ENCODE measurements at regions not wholly inside any gene's neighbourhood (a gene's known extent, or its start where the extent isn't known, plus 50 kb on each side); places are given as distances from the start of the nearest gene placed in this dataset.

GRCh38 chr1:163535401-163535800 is 213.6 kb downstream of the NUF2 start:
- no peak for TF ChIP-seq CTCF (IDR thresholded peaks at IDR 0.05; ENCODE audit: partially characterized antibody, unreplicated experiment)
- no peak overlapping the region for H3K27ac Mint-ChIP-seq (ENCODE audit: unreplicated experiment)
- no peaks in the 10 kb centered on the region for H3K9me3 Mint-ChIP-seq (ENCODE audit: unreplicated experiment)
- no peaks in the 10 kb centered on the region for H3K4me1 Mint-ChIP-seq (ENCODE audit: low read depth, unreplicated experiment)
- DNase-seq = no peak
- H3K4me3 Mint-ChIP-seq (ENCODE audit: unreplicated experiment) = no peak overlapping the region
- H3K36me3 Mint-ChIP-seq (ENCODE audit: unreplicated experiment) = no peaks in the 10 kb centered on the region
- H3K27me3 Mint-ChIP-seq (ENCODE audit: unreplicated experiment) = no peaks in the 10 kb centered on the region

GRCh38 chr1:163535807-163536206 is 214.1 kb downstream of the NUF2 start:
- peak; percentile 31 for TF ChIP-seq CTCF (IDR thresholded peaks at IDR 0.05; ENCODE audit: partially characterized antibody, unreplicated experiment)
- Mint-ChIP-seq H3K4me3 (ENCODE audit: unreplicated experiment) (no peak overlapping the region), H3K4me1 (ENCODE audit: low read depth, unreplicated experiment) (no peaks in the 10 kb centered on the region), H3K27me3 (ENCODE audit: unreplicated experiment) (no peaks in the 10 kb centered on the region), H3K9me3 (ENCODE audit: unreplicated experiment) (no peaks in the 10 kb centered on the region), H3K27ac (ENCODE audit: unreplicated experiment) (no peak overlapping the region), H3K36me3 (ENCODE audit: unreplicated experiment) (no peaks in the 10 kb centered on the region)
- no peak for DNase-seq

GRCh38 chr1:163537809-163538208 is 216.1 kb downstream of the NUF2 start:
- Mint-ChIP-seq H3K4me3 (ENCODE audit: unreplicated experiment) (no peak overlapping the region), H3K27ac (ENCODE audit: unreplicated experiment) (no peak overlapping the region), H3K36me3 (ENCODE audit: unreplicated experiment) (no peaks in the 10 kb centered on the region), H3K27me3 (ENCODE audit: unreplicated experiment) (no peaks in the 10 kb centered on the region), H3K9me3 (ENCODE audit: unreplicated experiment) (no peaks in the 10 kb centered on the region), H3K4me1 (ENCODE audit: low read depth, unreplicated experiment) (no peaks in the 10 kb centered on the region)
- no peak for TF ChIP-seq CTCF (IDR thresholded peaks at IDR 0.05; ENCODE audit: partially characterized antibody, unreplicated experiment)
- DNase-seq = no peak

- Mint-ChIP-seq H3K4me1 (ENCODE audit: low read depth, unreplicated experiment) (no peaks in the 10 kb centered on the region), H3K27me3 (ENCODE audit: unreplicated experiment) (no peaks in the 10 kb centered on the region)
These were observed 216.9 kb downstream of the NUF2 start for GRCh38 chr1:163538667-163539066.

GRCh38 chr1:163540727-163541126 is 219.0 kb downstream of the NUF2 start:
- no peaks in the 10 kb centered on the region for H3K9me3 Mint-ChIP-seq (ENCODE audit: unreplicated experiment)
- H3K4me1 Mint-ChIP-seq (ENCODE audit: low read depth, unreplicated experiment) = no peaks in the 10 kb centered on the region
- H3K4me3 Mint-ChIP-seq (ENCODE audit: unreplicated experiment) = no peak overlapping the region
- no peaks in the 10 kb centered on the region for H3K27me3 Mint-ChIP-seq (ENCODE audit: unreplicated experiment)
- no peak for TF ChIP-seq CTCF (IDR thresholded peaks at IDR 0.05; ENCODE audit: partially characterized antibody, unreplicated experiment)
- DNase-seq = no peak
- no peaks in the 10 kb centered on the region for H3K36me3 Mint-ChIP-seq (ENCODE audit: unreplicated experiment)
- H3K27ac Mint-ChIP-seq (ENCODE audit: unreplicated experiment) = no peak overlapping the region

More at GRCh38 chr1:163538667-163539066, 216.9 kb downstream of the NUF2 start:
- Mint-ChIP-seq H3K27ac (ENCODE audit: unreplicated experiment) (no peak overlapping the region), H3K9me3 (ENCODE audit: unreplicated experiment) (no peaks in the 10 kb centered on the region), H3K36me3 (ENCODE audit: unreplicated experiment) (no peaks in the 10 kb centered on the region), H3K4me3 (ENCODE audit: unreplicated experiment) (no peak overlapping the region)
- DNase-seq = no peak
- no peak for TF ChIP-seq CTCF (IDR thresholded peaks at IDR 0.05; ENCODE audit: partially characterized antibody, unreplicated experiment)
